ENCODE measurements at regions not wholly inside any gene's neighbourhood (a gene's known extent, or its start where the extent isn't known, plus 50 kb on each side); places are given as distances from the start of the nearest gene placed in this dataset.
"Not testable (repeated sequence)": the region's sequence is repeated elsewhere in the genome, so short reads cannot be mapped to it uniquely, and the experiment has no call there.

DNA sequence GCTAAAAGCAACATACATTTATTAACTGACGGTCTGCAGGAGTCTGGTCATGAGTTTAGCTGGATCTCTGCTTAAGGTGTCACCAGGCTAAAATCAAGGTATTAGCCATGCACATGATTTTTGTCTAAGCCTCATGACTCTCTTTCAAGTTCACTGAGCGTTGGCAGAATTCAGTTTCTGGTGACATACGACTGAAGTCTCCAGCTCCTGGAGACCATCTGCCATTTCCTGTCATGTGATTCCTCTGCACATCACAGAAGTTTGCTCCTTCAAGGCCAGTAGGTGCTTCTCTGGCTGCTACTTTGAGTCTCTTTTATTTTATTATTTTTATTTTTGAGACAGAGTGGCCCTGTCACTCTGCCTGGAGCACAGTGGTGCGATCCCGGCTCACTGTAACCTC, 148.4 kb upstream of the EYA4 start:
- no peak overlapping the region for H3K4me3 Mint-ChIP-seq
- no peaks in the 10 kb centered on the region for H3K9me3 Mint-ChIP-seq
- ChIA-PET POLR2A (no interaction called here), CTCF (no interaction called here)
- no peaks in the 10 kb centered on the region for H3K27me3 Mint-ChIP-seq
- no peaks in the 10 kb centered on the region for H3K4me1 Mint-ChIP-seq
- no peak for DNase-seq
- H3K27ac Mint-ChIP-seq, result no peak overlapping the region
- H3K36me3 Mint-ChIP-seq (ENCODE audit: low read depth), result no peaks in the 10 kb centered on the region

DNA sequence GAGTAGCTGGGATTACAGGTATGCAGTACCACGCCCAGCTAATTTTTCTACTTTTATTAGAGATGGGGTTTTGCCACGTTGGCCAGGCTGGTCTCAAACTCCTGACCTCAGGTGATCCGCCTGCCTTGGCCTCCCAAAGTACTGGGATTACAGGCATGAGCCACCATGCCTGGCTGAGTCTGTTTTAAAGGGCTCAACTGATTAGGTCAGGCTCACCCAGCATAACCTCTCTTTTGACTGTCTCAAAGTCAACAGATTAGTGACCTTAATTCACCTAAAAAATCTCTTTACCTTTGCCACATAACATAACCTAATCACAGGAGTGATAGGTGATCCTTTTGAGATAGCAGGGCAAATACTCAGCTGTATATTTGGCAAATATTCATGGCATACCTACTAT, 147.9 kb upstream of the EYA4 start:
- H3K4me3 Mint-ChIP-seq; H3K27me3 Mint-ChIP-seq; H3K9me3 Mint-ChIP-seq; DNase-seq; H3K36me3 Mint-ChIP-seq (ENCODE audit: low read depth); CTCF ChIA-PET; H3K27ac Mint-ChIP-seq; H3K4me1 Mint-ChIP-seq; POLR2A ChIA-PET: not testable (repeated sequence)

DNA sequence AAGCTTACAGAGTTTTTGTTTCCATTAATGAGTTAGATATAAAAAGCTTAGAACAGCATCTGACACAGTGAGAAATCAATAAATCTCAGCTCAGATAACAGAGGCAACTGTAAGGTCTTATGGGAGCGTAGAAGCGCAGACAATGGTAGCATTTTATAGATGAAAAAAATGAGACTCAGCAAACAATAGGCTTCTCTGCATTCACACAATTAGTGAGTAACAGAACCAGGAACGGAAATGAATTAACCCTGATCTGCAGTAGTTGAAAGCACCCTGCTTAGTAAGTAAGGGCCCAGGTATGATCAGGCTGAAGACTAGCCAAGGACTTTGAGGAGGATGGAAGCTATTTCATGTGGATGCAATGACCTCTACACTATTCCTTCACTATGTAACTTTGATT, 147.2 kb upstream of the EYA4 start:
- H3K4me1 Mint-ChIP-seq, result no peaks in the 10 kb centered on the region
- CTCF ChIA-PET, result interaction anchor here (0.7 kb wide), 1 partner anchor 563 kb away, joined by 3 read pairs; no protein-coding TSS in a partner anchor
- no peaks in the 10 kb centered on the region for H3K36me3 Mint-ChIP-seq (ENCODE audit: low read depth)
- H3K27ac Mint-ChIP-seq, result no peak overlapping the region
- H3K27me3 Mint-ChIP-seq, result no peaks in the 10 kb centered on the region
- POLR2A ChIA-PET, result no interaction called here
- no peaks in the 10 kb centered on the region for H3K9me3 Mint-ChIP-seq
- DNase-seq, result no peak
- no peak overlapping the region for H3K4me3 Mint-ChIP-seq

DNA sequence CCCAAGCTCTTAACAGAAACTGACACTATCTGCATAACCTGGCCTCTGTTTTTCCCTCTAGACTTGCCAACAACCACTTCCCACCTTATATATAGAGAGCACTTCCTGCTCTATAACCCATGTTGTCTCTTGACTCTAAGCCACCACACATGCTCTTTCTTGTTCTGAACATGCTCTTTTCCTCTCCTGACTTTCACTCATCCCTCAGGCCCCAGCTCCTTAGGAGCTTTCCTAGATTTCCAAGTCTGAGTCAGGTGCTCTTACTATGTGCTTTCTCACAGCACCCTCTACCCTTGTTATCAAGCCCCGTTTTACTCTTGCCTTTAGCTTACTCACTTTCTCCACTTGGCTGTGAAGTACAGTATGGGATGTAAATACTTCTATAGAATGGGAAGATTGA, 143.9 kb upstream of the EYA4 start:
- CTCF ChIA-PET, result no interaction called here

DNA sequence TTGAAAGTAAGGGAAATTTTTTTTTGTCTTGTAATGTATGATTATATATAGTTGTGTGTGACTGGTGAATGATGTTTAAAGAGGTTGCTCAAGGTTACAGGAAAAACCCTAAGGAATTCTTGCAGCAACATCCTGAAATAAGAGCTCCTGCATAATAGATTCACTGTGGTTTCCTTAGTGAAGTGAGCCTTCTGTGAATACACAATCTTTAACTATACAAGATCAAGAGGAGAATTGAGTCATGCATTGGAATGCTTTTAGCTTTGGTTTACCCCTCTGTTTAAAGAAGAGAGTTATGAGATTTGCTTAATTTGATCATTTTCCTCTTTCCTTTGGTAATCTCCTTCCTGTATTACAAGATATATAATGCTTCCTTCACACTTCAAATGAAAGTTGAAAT, 141.6 kb upstream of the EYA4 start:
- no peak overlapping the region for H3K27ac Mint-ChIP-seq
- H3K4me1 Mint-ChIP-seq, result no peaks in the 10 kb centered on the region
- no peaks in the 10 kb centered on the region for H3K36me3 Mint-ChIP-seq (ENCODE audit: low read depth)
- POLR2A ChIA-PET, result no interaction called here
- no peaks in the 10 kb centered on the region for H3K9me3 Mint-ChIP-seq
- CTCF ChIA-PET, result no interaction called here
- H3K27me3 Mint-ChIP-seq, result no peaks in the 10 kb centered on the region
- DNase-seq, result no peak
- no peak overlapping the region for H3K4me3 Mint-ChIP-seq

More for the DNA sequence above, 143.9 kb upstream of the EYA4 start:
- POLR2A ChIA-PET, result interaction anchor here (0.6 kb wide), 1 partner anchor 277 kb away, joined by 4 read pairs; no protein-coding TSS in a partner anchor
- no peak overlapping the region for H3K4me3 Mint-ChIP-seq
- DNase-seq, result no peak
- H3K36me3 Mint-ChIP-seq (ENCODE audit: low read depth), result no peaks in the 10 kb centered on the region
- no peaks in the 10 kb centered on the region for H3K9me3 Mint-ChIP-seq
- no peaks in the 10 kb centered on the region for H3K4me1 Mint-ChIP-seq
- no peak overlapping the region for H3K27ac Mint-ChIP-seq
- no peaks in the 10 kb centered on the region for H3K27me3 Mint-ChIP-seq

DNA sequence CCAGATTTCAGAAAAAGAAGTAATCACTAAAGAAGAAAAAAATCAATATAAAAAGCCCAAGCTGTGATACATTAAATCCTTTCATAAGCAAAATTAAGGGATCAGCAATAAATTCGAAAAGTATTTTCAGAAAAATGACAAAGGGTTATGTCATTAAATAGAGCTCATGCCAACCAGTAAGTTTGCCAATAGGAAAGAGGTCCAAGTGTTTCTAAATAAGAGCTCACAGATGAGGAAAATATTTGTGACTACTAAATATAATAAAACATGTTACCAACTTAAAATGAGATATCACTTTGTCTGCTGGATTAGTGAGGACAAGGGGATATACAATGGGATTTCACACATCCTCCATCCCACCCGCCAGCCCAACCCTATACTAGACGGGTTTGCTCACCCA, 140.3 kb upstream of the EYA4 start:
- no peaks in the 10 kb centered on the region for H3K36me3 Mint-ChIP-seq (ENCODE audit: low read depth)
- H3K27ac Mint-ChIP-seq, result no peak overlapping the region
- POLR2A ChIA-PET, result no interaction called here
- CTCF ChIA-PET, result no interaction called here
- H3K4me3 Mint-ChIP-seq, result no peak overlapping the region
- no peaks in the 10 kb centered on the region for H3K9me3 Mint-ChIP-seq
- H3K27me3 Mint-ChIP-seq, result no peaks in the 10 kb centered on the region
- no peak for DNase-seq
- H3K4me1 Mint-ChIP-seq, result no peaks in the 10 kb centered on the region

DNA sequence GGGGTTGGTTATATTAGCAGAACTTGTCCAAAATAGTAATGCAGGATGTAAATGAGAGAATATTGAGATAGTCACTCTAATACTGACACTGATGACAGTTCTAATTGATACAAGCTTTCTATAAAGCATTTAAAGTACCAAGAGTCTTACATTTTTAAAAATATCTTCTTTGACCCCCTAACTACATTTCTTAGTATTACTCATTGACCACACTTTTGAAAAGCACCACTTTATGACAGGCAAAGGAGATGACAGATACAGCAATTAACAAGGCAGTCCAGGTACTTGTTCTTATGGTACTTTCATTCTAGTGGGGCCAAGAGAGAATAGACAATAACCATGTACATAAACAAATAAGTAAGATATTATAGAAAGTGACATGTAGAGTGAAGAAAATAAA, 139.4 kb upstream of the EYA4 start:
- H3K27me3 Mint-ChIP-seq, result no peaks in the 10 kb centered on the region
- no peaks in the 10 kb centered on the region for H3K4me1 Mint-ChIP-seq
- H3K9me3 Mint-ChIP-seq, result no peaks in the 10 kb centered on the region
- CTCF ChIA-PET, result no interaction called here
- no peaks in the 10 kb centered on the region for H3K36me3 Mint-ChIP-seq (ENCODE audit: low read depth)
- POLR2A ChIA-PET, result no interaction called here
- no peak for DNase-seq
- no peak overlapping the region for H3K27ac Mint-ChIP-seq
- no peak overlapping the region for H3K4me3 Mint-ChIP-seq

DNA sequence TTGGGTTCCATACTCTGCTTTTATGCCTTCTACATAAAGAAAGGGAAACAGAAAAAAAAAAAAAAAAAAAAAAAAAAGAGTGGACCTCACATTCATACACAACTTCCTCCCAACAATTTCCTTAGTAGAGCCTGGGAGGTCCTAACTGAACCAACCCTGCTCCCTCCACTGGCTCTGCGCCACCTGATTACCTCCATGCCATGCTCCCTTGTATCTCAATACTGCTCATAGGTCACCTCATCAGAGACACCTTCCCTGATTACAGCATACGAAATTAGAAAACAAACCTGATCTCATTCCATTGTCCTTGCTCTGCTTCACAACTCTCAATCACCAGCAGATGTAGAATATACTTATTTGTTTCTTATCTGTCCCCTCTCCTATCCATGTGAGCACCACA, 134.2 kb upstream of the EYA4 start:
- H3K4me1 Mint-ChIP-seq, result no peaks in the 10 kb centered on the region
- H3K4me3 Mint-ChIP-seq, result no peak overlapping the region
- H3K27me3 Mint-ChIP-seq, result no peaks in the 10 kb centered on the region
- H3K9me3 Mint-ChIP-seq, result no peaks in the 10 kb centered on the region
- DNase-seq, result no peak
- H3K27ac Mint-ChIP-seq, result no peak overlapping the region
- POLR2A ChIA-PET, result no interaction called here
- H3K36me3 Mint-ChIP-seq (ENCODE audit: low read depth), result no peaks in the 10 kb centered on the region
- CTCF ChIA-PET, result no interaction called here

DNA sequence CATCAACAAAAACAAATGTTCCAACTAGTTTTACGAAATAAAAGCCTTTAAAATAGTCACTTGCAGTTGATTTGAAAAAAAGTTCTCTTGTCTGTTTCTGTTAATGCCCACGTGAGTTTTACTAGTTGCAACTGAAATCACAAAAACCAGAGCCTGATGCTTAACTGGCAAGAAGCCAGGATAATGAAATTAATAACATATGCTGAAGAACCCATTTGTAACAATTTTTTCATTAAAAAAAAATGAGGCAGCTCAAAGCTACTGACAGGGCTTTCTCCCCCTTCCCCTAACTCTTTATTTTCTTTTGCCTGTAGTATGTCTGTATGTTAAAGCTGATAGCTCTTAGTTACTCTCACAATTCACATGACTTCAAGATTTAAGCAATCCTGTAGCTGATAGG, 132.7 kb upstream of the EYA4 start:
- no peak overlapping the region for H3K27ac Mint-ChIP-seq
- no peak overlapping the region for H3K4me3 Mint-ChIP-seq
- DNase-seq, result no peak
- CTCF ChIA-PET, result no interaction called here
- no peaks in the 10 kb centered on the region for H3K4me1 Mint-ChIP-seq
- H3K9me3 Mint-ChIP-seq, result no peaks in the 10 kb centered on the region
- POLR2A ChIA-PET, result no interaction called here
- H3K36me3 Mint-ChIP-seq (ENCODE audit: low read depth), result no peaks in the 10 kb centered on the region
- no peaks in the 10 kb centered on the region for H3K27me3 Mint-ChIP-seq

DNA sequence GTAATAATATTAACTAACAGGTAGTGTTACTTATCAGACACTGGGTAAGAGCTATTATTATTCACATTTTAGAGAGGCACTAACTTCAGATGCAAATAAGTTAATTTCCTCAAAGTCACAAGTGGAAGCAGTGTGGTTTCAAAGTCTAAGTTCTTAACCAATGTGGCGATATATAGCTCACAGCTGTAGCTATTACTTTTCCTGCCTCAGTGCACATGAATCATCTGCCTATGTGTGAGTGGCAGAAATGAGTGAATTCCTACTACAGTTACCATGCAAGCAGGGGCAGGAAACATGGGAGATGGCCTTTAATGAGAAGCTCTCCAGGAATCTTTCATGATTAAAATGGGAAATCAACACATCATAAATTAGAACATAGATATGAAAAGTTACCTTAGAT, 126.2 kb upstream of the EYA4 start:
- CTCF ChIA-PET, result no interaction called here
- Mint-ChIP-seq H3K4me1 (no peaks in the 10 kb centered on the region), H3K9me3 (no peaks in the 10 kb centered on the region), H3K36me3 (ENCODE audit: low read depth) (no peaks in the 10 kb centered on the region), H3K27ac (no peak overlapping the region), H3K27me3 (no peaks in the 10 kb centered on the region), H3K4me3 (no peak overlapping the region)
- no peak for DNase-seq
- POLR2A ChIA-PET, result no interaction called here

DNA sequence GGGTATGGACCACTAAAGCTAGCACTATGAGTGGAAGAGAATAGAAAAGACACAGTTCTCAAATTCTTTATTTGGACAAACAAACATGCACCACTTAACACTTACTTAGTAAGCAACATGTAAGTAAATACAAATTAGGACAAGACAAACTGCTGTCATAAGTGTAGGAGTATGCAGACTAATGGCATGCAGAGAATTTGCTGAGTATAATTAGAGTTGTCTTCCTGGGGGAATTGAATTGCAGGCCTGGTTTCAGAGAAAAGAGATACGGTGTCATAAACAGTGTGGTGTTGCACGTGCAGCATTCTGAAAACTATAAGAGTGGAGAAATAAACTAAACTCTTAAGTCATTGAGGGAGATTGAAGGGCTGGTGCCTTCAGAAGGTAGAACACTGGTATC, 125.2 kb upstream of the EYA4 start:
- DNase-seq, result no peak
- POLR2A ChIA-PET, result no interaction called here
- Mint-ChIP-seq H3K4me1 (no peaks in the 10 kb centered on the region), H3K4me3 (no peak overlapping the region), H3K27me3 (no peaks in the 10 kb centered on the region), H3K27ac (no peak overlapping the region), H3K36me3 (ENCODE audit: low read depth) (no peaks in the 10 kb centered on the region), H3K9me3 (no peaks in the 10 kb centered on the region)
- CTCF ChIA-PET, result no interaction called here

DNA sequence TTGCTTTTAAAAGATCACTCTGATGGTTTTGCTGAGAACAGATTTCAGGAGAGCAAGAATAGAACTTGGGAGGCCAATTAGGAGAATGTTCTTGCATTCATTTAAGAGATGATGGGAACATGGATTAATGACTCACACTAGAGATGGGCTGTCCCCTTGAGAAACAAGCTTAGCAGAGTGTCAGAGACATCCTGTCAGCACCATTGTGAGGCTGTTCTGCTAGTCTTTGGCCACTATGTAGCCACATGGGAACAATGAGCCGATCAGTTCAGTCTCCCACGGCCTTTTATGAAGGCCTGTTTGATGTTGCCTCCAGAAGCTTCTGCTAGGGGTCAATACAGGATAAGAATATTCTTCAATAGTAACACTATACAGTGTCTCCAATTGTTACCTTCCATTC, 113.0 kb upstream of the EYA4 start:
- ChIA-PET POLR2A (no interaction called here), CTCF (no interaction called here)
- Mint-ChIP-seq H3K27me3 (no peaks in the 10 kb centered on the region), H3K4me3 (no peak overlapping the region), H3K27ac (no peak overlapping the region), H3K4me1 (no peaks in the 10 kb centered on the region), H3K9me3 (no peaks in the 10 kb centered on the region), H3K36me3 (ENCODE audit: low read depth) (no peaks in the 10 kb centered on the region)
- no peak for DNase-seq

DNA sequence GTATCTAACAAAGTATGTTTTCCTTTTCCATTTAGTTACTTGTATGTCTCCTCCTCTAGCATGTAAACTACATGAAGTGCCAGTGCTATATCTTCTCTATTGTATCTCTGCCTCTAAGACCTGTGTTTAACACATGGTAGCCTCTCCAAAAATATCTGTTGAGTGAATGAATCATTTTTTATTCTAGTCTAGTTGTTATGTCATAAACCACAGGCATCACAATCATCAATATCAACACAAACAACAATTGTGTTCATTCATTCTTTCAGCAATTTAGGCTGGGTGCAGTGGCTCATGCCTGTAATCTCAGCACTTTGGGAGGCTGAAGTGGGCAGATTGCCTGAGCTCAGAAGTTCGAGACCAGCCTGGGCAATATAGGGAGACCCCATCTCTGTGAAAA, 111.6 kb upstream of the EYA4 start:
- H3K9me3 Mint-ChIP-seq, result no peaks in the 10 kb centered on the region
- DNase-seq, result no peak
- POLR2A ChIA-PET, result no interaction called here

DNA sequence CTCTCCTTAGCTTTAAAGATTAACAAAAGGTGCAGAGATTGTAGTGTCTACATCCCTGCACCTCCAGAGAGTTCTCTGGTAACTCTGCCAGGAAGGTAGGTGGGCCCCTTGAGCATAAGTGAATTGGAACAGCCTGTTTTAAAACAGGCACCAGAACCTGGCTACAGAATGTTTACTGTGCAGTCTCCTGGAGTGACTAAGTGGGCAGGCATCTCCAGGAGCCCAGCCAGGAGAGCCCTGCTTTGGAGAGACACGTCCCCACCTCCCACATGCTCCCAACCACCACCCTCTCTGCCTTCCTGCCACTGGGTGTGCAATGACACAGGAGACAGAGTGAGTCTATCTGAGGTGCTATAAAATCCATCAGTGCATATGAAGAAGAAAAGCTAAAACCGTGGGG, 110.3 kb upstream of the EYA4 start:
- H3K4me3 Mint-ChIP-seq, result no peak overlapping the region
- H3K27me3 Mint-ChIP-seq, result no peaks in the 10 kb centered on the region

More for the DNA sequence above, 111.6 kb upstream of the EYA4 start:
- Mint-ChIP-seq H3K4me1 (no peaks in the 10 kb centered on the region), H3K27me3 (no peaks in the 10 kb centered on the region), H3K4me3 (no peak overlapping the region), H3K27ac (no peak overlapping the region), H3K36me3 (ENCODE audit: low read depth) (no peaks in the 10 kb centered on the region)
- CTCF ChIA-PET, result no interaction called here

More for the DNA sequence above, 110.3 kb upstream of the EYA4 start:
- no peaks in the 10 kb centered on the region for H3K4me1 Mint-ChIP-seq
- CTCF ChIA-PET, result no interaction called here
- no peaks in the 10 kb centered on the region for H3K9me3 Mint-ChIP-seq
- no peaks in the 10 kb centered on the region for H3K36me3 Mint-ChIP-seq (ENCODE audit: low read depth)
- no peak for DNase-seq
- H3K27ac Mint-ChIP-seq, result no peak overlapping the region
- POLR2A ChIA-PET, result no interaction called here
